Mucosa of stomach (tissue), 1 donor: ENCODE measurements at regions not wholly inside any gene's neighbourhood (a gene's known extent, or its start where the extent isn't known, plus 50 kb on each side); places are given as distances from the start of the nearest gene placed in this dataset.

ENCODE experiments used
- H3K27me3 ChIP-seq: one replicate; pipeline ENCODE4 v1.7.0; 2013; ENCODE audit warnings: mild to moderate bottlenecking, low read length; ENCODE audit not compliant: control insufficient read depth, insufficient read depth
- H3K36me3 ChIP-seq: one replicate; pipeline ENCODE4 v1.7.0; 2013; ENCODE audit warnings: low read length; ENCODE audit not compliant: control insufficient read depth, insufficient read depth
- H3K4me1 ChIP-seq: one replicate; pipeline ENCODE4 v1.7.0; 2013; ENCODE audit warnings: mild to moderate bottlenecking, low read length; ENCODE audit not compliant: control insufficient read depth, insufficient read depth
- H3K4me3 ChIP-seq: one replicate; pipeline ENCODE4 v1.7.0; 2013; ENCODE audit warnings: low read length
- H3K9ac ChIP-seq: one replicate; pipeline ENCODE4 v1.7.0; 2013; ENCODE audit warnings: mild to moderate bottlenecking, low read length, moderate library complexity
- H3K9me3 ChIP-seq: one replicate; pipeline ENCODE4 v1.7.0; 2013; ENCODE audit warnings: mild to moderate bottlenecking, low read length, moderate library complexity; ENCODE audit not compliant: control insufficient read depth
- donor health status: Pancreatic carcinoma.

- no peak overlapping the region for H3K4me3 ChIP-seq
- no peaks in the 10 kb centered on the region for H3K27me3 ChIP-seq
- H3K9me3 ChIP-seq = no peaks in the 10 kb centered on the region
- no peaks in the 10 kb centered on the region for H3K36me3 ChIP-seq
- no peak overlapping the region for H3K9ac ChIP-seq
- no peaks in the 10 kb centered on the region for H3K4me1 ChIP-seq
Observed at GRCh38 chr13:109439813-109440212, 346.6 kb downstream of the IRS2 start.

GRCh38 chr13:109436841-109437240, 349.5 kb downstream of the IRS2 start:
- Histone ChIP-seq H3K9me3 (no peaks in the 10 kb centered on the region), H3K27me3 (no peaks in the 10 kb centered on the region), H3K9ac (no peak overlapping the region), H3K36me3 (no peaks in the 10 kb centered on the region), H3K4me1 (no peaks in the 10 kb centered on the region), H3K4me3 (no peak overlapping the region)

- no peak overlapping the region for H3K9ac ChIP-seq
- no peaks in the 10 kb centered on the region for H3K4me1 ChIP-seq
- no peak overlapping the region for H3K4me3 ChIP-seq
- no peaks in the 10 kb centered on the region for H3K27me3 ChIP-seq
- no peaks in the 10 kb centered on the region for H3K36me3 ChIP-seq
- H3K9me3 ChIP-seq = no peaks in the 10 kb centered on the region
Observed at GRCh38 chr13:109436055-109436622, 350.2 kb downstream of the IRS2 start.

GRCh38 chr13:109431217-109431616, 355.2 kb downstream of the IRS2 start:
- no peaks in the 10 kb centered on the region for H3K27me3 ChIP-seq
- no peak overlapping the region for H3K9ac ChIP-seq
- no peaks in the 10 kb centered on the region for H3K36me3 ChIP-seq
- no peaks in the 10 kb centered on the region for H3K4me1 ChIP-seq
- H3K9me3 ChIP-seq = no peaks in the 10 kb centered on the region
- H3K4me3 ChIP-seq = no peak overlapping the region

GRCh38 chr13:109428146-109428545, 358.2 kb downstream of the IRS2 start:
- Histone ChIP-seq H3K27me3 (no peaks in the 10 kb centered on the region), H3K4me3 (no peak overlapping the region), H3K4me1 (no peaks in the 10 kb centered on the region), H3K36me3 (no peaks in the 10 kb centered on the region), H3K9ac (no peak overlapping the region), H3K9me3 (no peaks in the 10 kb centered on the region)

- no peak overlapping the region for H3K9ac ChIP-seq
- no peaks in the 10 kb centered on the region for H3K27me3 ChIP-seq
- H3K36me3 ChIP-seq = no peaks in the 10 kb centered on the region
- no peaks in the 10 kb centered on the region for H3K4me1 ChIP-seq
- no peak overlapping the region for H3K4me3 ChIP-seq
- H3K9me3 ChIP-seq = no peaks in the 10 kb centered on the region
Observed at GRCh38 chr13:109427695-109428094, 358.7 kb downstream of the IRS2 start.

GRCh38 chr13:109427148-109427547, 359.2 kb downstream of the IRS2 start:
- Histone ChIP-seq H3K4me1 (no peaks in the 10 kb centered on the region), H3K27me3 (no peaks in the 10 kb centered on the region), H3K9me3 (no peaks in the 10 kb centered on the region), H3K4me3 (no peak overlapping the region), H3K36me3 (no peaks in the 10 kb centered on the region), H3K9ac (no peak overlapping the region)

GRCh38 chr13:109426690-109426990, 359.7 kb downstream of the IRS2 start:
- Histone ChIP-seq H3K36me3 (no peaks in the 10 kb centered on the region), H3K9ac (no peak overlapping the region), H3K4me3 (no peak overlapping the region), H3K4me1 (no peaks in the 10 kb centered on the region), H3K27me3 (no peaks in the 10 kb centered on the region), H3K9me3 (no peaks in the 10 kb centered on the region)

- Histone ChIP-seq H3K4me1 (no peaks in the 10 kb centered on the region), H3K4me3 (no peak overlapping the region), H3K36me3 (no peaks in the 10 kb centered on the region), H3K9ac (no peak overlapping the region), H3K27me3 (no peaks in the 10 kb centered on the region), H3K9me3 (no peaks in the 10 kb centered on the region)
Observed at GRCh38 chr13:109425821-109426689, 360.3 kb downstream of the IRS2 start.

- H3K27me3 ChIP-seq = no peaks in the 10 kb centered on the region
- no peaks in the 10 kb centered on the region for H3K9me3 ChIP-seq
- H3K9ac ChIP-seq = no peak overlapping the region
- no peak overlapping the region for H3K4me3 ChIP-seq
- no peaks in the 10 kb centered on the region for H3K36me3 ChIP-seq
- no peaks in the 10 kb centered on the region for H3K4me1 ChIP-seq
Observed at GRCh38 chr13:109422161-109422560, 364.2 kb downstream of the IRS2 start.

GRCh38 chr13:109419896-109420295, 366.5 kb downstream of the IRS2 start:
- H3K36me3 ChIP-seq = no peaks in the 10 kb centered on the region
- no peaks in the 10 kb centered on the region for H3K9me3 ChIP-seq
- no peaks in the 10 kb centered on the region for H3K4me1 ChIP-seq
- no peaks in the 10 kb centered on the region for H3K27me3 ChIP-seq
- no peak overlapping the region for H3K9ac ChIP-seq
- H3K4me3 ChIP-seq = no peak overlapping the region

- H3K36me3 ChIP-seq = no peaks in the 10 kb centered on the region
- no peaks in the 10 kb centered on the region for H3K9me3 ChIP-seq
Observed at GRCh38 chr13:109418111-109418510, 368.3 kb downstream of the IRS2 start.

More at GRCh38 chr13:109418111-109418510, 368.3 kb downstream of the IRS2 start:
- Histone ChIP-seq H3K4me3 (no peak overlapping the region), H3K27me3 (no peaks in the 10 kb centered on the region), H3K4me1 (no peaks in the 10 kb centered on the region), H3K9ac (no peak overlapping the region)
